ENCODE measurements at regions not wholly inside any gene's neighbourhood (a gene's known extent, or its start where the extent isn't known, plus 50 kb on each side); places are given as distances from the start of the nearest gene placed in this dataset.

- no peak for DNase-seq (ENCODE audit: low read depth, low spot score)
- TF ChIP-seq CTCF (conservative IDR thresholded peaks at IDR 0.05) = no peak
- no peaks in the 10 kb centered on the region for H3K27me3 Mint-ChIP-seq (ENCODE audit: low read depth)
- no peak overlapping the region for H3K27ac Mint-ChIP-seq (ENCODE audit: unreplicated experiment)
- H3K4me1 Mint-ChIP-seq = peaks cover 4% of the 10 kb centered on the region
- H3K9me3 Mint-ChIP-seq = peaks cover 10% of the 10 kb centered on the region
- no peak overlapping the region for H3K4me3 Mint-ChIP-seq
- H3K36me3 Mint-ChIP-seq (ENCODE audit: low read depth) = no peaks in the 10 kb centered on the region
Measured at GRCh38 chr3:171535799-171536198, 75.6 kb upstream of the TNIK start.

- H3K27ac Mint-ChIP-seq (ENCODE audit: unreplicated experiment) = no peak overlapping the region
- no peak for TF ChIP-seq CTCF (conservative IDR thresholded peaks at IDR 0.05)
- H3K36me3 Mint-ChIP-seq (ENCODE audit: low read depth) = peaks cover 3% of the 10 kb centered on the region
- no peaks in the 10 kb centered on the region for H3K27me3 Mint-ChIP-seq (ENCODE audit: low read depth)
- DNase-seq (ENCODE audit: low read depth, low spot score) = no peak
- no peak overlapping the region for H3K4me3 Mint-ChIP-seq
- peaks cover 4% of the 10 kb centered on the region for H3K4me1 Mint-ChIP-seq
- peaks cover 14% of the 10 kb centered on the region for H3K9me3 Mint-ChIP-seq
Measured at GRCh38 chr3:171535133-171535532, 74.9 kb upstream of the TNIK start.

- no peak overlapping the region for H3K4me3 Mint-ChIP-seq
- no peak for TF ChIP-seq CTCF (conservative IDR thresholded peaks at IDR 0.05)
- peaks cover 14% of the 10 kb centered on the region for H3K9me3 Mint-ChIP-seq
- H3K27ac Mint-ChIP-seq (ENCODE audit: unreplicated experiment) = no peak overlapping the region
- H3K36me3 Mint-ChIP-seq (ENCODE audit: low read depth) = peaks cover 3% of the 10 kb centered on the region
- no peak for DNase-seq (ENCODE audit: low read depth, low spot score)
- no peaks in the 10 kb centered on the region for H3K27me3 Mint-ChIP-seq (ENCODE audit: low read depth)
- peaks cover 7% of the 10 kb centered on the region for H3K4me1 Mint-ChIP-seq
Measured at GRCh38 chr3:171533702-171534101, 73.5 kb upstream of the TNIK start.

GRCh38 chr3:171532294-171532693 lies 72.1 kb upstream of the TNIK start:
- no peak for DNase-seq (ENCODE audit: low read depth, low spot score)
- H3K27ac Mint-ChIP-seq (ENCODE audit: unreplicated experiment) = no peak overlapping the region
- peaks cover 5% of the 10 kb centered on the region for H3K4me1 Mint-ChIP-seq
- TF ChIP-seq CTCF (conservative IDR thresholded peaks at IDR 0.05) = no peak
- H3K27me3 Mint-ChIP-seq (ENCODE audit: low read depth) = no peaks in the 10 kb centered on the region
- H3K36me3 Mint-ChIP-seq (ENCODE audit: low read depth) = peaks cover 3% of the 10 kb centered on the region
- peaks cover 11% of the 10 kb centered on the region for H3K9me3 Mint-ChIP-seq
- H3K4me3 Mint-ChIP-seq = no peak overlapping the region

GRCh38 chr3:171531716-171532115 lies 71.5 kb upstream of the TNIK start:
- DNase-seq (ENCODE audit: low read depth, low spot score) = no peak
- H3K9me3 Mint-ChIP-seq = peaks cover 8% of the 10 kb centered on the region
- peaks cover 5% of the 10 kb centered on the region for H3K4me1 Mint-ChIP-seq
- peaks cover 3% of the 10 kb centered on the region for H3K36me3 Mint-ChIP-seq (ENCODE audit: low read depth)
- no peak overlapping the region for H3K27ac Mint-ChIP-seq (ENCODE audit: unreplicated experiment)
- no peak overlapping the region for H3K4me3 Mint-ChIP-seq
- TF ChIP-seq CTCF (conservative IDR thresholded peaks at IDR 0.05) = no peak
- no peaks in the 10 kb centered on the region for H3K27me3 Mint-ChIP-seq (ENCODE audit: low read depth)

- no peak for DNase-seq (ENCODE audit: low read depth, low spot score)
- Mint-ChIP-seq H3K9me3 (peaks cover 7% of the 10 kb centered on the region), H3K27me3 (ENCODE audit: low read depth) (no peaks in the 10 kb centered on the region), H3K4me3 (no peak overlapping the region), H3K36me3 (ENCODE audit: low read depth) (peaks cover 3% of the 10 kb centered on the region), H3K4me1 (peaks cover 27% of the 10 kb centered on the region), H3K27ac (ENCODE audit: unreplicated experiment) (no peak overlapping the region)
- no peak for TF ChIP-seq CTCF (conservative IDR thresholded peaks at IDR 0.05)
Measured at GRCh38 chr3:171528102-171528501, 67.9 kb upstream of the TNIK start.
